GM23248 (cell line): ENCODE measurements at regions not wholly inside any gene's neighbourhood (a gene's known extent, or its start where the extent isn't known, plus 50 kb on each side); places are given as distances from the start of the nearest gene placed in this dataset.
"Not testable (repeated sequence)": the region's sequence is repeated elsewhere in the genome, so short reads cannot be mapped to it uniquely, and the experiment has no call there.

Experiments
- DNase-seq: peaks from one replicate; pipeline ENCODE4 v3.0.0-alpha.2; 2015
- H2AFZ ChIP-seq: fragments of 200-600 bp; sonication (generic); 2 replicates; pipeline ENCODE4 v1.6.1; 2016; ENCODE audit warnings: antibody characterized with exemption
- H3F3A ChIP-seq: fragments of 200-600 bp; sonication (generic); 2 replicates; pipeline ENCODE4 v1.6.1; 2016; ENCODE audit warnings: mild to moderate bottlenecking, antibody characterized with exemption, mixed run types; ENCODE audit not compliant: insufficient read depth
- H3K27ac ChIP-seq: fragments of 200-600 bp; sonication (generic); 2 replicates; pipeline ENCODE4 v1.5.1; 2016; ENCODE audit warnings: mild to moderate bottlenecking
- H3K27me3 ChIP-seq: fragments of 200-600 bp; sonication (generic); replicated peaks from 2 replicates; pipeline ENCODE4 v1.6.1; 2016; ENCODE audit warnings: mild to moderate bottlenecking; ENCODE audit not compliant: insufficient read depth
- H3K36me3 ChIP-seq: fragments of 200-600 bp; sonication (generic); 2 replicates; pipeline ENCODE4 v1.6.1; 2016; ENCODE audit warnings: low read depth, mild to moderate bottlenecking
- H3K4me1 ChIP-seq: fragments of 200-600 bp; sonication (generic); 2 replicates; pipeline ENCODE4 v1.6.1; 2016; ENCODE audit warnings: mild to moderate bottlenecking; ENCODE audit not compliant: insufficient read depth
- H3K4me2 ChIP-seq: fragments of 200-600 bp; sonication (generic); one replicate; pipeline ENCODE4 v1.6.1; 2016; ENCODE audit warnings: mild to moderate bottlenecking; ENCODE audit not compliant: unreplicated experiment
- H3K4me3 ChIP-seq: fragments of 200-600 bp; sonication (generic); 2 replicates; pipeline ENCODE4 v1.5.1; 2016; ENCODE audit warnings: mild to moderate bottlenecking
- H3K79me2 ChIP-seq: fragments of 200-600 bp; sonication (generic); 2 replicates; pipeline ENCODE4 v1.6.1; 2016; ENCODE audit warnings: mild to moderate bottlenecking; ENCODE audit not compliant: insufficient read depth
- H3K9ac ChIP-seq: fragments of 200-600 bp; sonication (generic); 2 replicates; pipeline ENCODE4 v1.6.1; 2016; ENCODE audit warnings: mild to moderate bottlenecking
- H3K9me2 ChIP-seq: fragments of 200-600 bp; sonication (generic); 2 replicates; pipeline ENCODE4 v1.6.1; 2016; ENCODE audit warnings: mixed run types, mild to moderate bottlenecking, moderate library complexity; ENCODE audit not compliant: insufficient read depth
- H3K9me3 ChIP-seq: fragments of 200-600 bp; sonication (generic); one replicate; pipeline ENCODE4 v1.6.1; 2017; ENCODE audit warnings: low read depth
- H4K20me1 ChIP-seq: fragments of 200-600 bp; sonication (generic); 2 replicates; pipeline ENCODE4 v1.6.0; 2016; ENCODE audit not compliant: insufficient read depth
- EZH2 ChIP-seq: fragments of 200-600 bp; sonication (generic); IDR thresholded peaks from 2 replicates; pipeline ENCODE4 v1.6.1; 2018; ENCODE audit warnings: antibody characterized with exemption, mild to moderate bottlenecking; ENCODE audit not compliant: insufficient read depth, poor library complexity, severe bottlenecking
- EZH2phosphoT487 ChIP-seq: fragments of 200-600 bp; sonication (generic); IDR thresholded peaks from 2 replicates; pipeline ENCODE4 v1.6.1; 2018; ENCODE audit warnings: antibody characterized with exemption, moderate library complexity, mild to moderate bottlenecking, low read depth; ENCODE audit not compliant: insufficient read depth
- WGBS, 2 experiments: methylation state at CpG; one replicate each; pipeline ENCODE4 v1.1.6; 2015 to 2017; ENCODE audit warnings: low lambda C conversion rate in 2 of 2, low coverage in 1 of 2; ENCODE audit errors: missing lambda C conversion rate in 2 of 2; 5-methylcytosine and 5-hydroxymethylcytosine counted together
- in situ Hi-C: fragments of 300-500 bp; cut with MboI; formaldehyde crosslinking; loops from 2 replicates; pipeline ENCODE4 v1.15.0; 2020

DNA sequence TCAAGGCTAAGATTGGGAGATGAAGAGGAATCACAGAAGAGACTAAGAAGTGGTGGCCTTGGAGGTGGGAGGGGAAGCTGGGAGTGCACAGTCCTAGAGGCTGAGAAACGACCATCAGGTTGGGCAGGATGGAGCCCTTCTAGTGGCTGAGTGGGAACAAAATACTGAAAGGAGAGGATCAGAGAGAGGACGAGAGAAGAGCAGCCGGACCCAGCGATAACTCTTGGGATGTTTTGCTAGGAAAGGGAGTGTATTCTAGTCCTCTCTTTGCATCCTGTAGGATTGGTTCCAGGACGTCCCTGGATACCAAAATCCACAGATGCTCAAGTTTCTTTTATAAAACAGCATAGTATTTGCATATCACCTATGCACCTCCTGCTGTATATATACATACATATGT is 143.8 kb downstream of the CRLF3 start:
- H3F3A ChIP-seq, H3K9me2 ChIP-seq, H3K4me1 ChIP-seq, H3K9me3 ChIP-seq, H3K4me2 ChIP-seq, H3K27me3 ChIP-seq, H3K27ac ChIP-seq, H2AFZ ChIP-seq, H4K20me1 ChIP-seq, in situ Hi-C loops, DNase-seq, H3K9ac ChIP-seq, H3K36me3 ChIP-seq, H3K79me2 ChIP-seq, H3K4me3 ChIP-seq: not testable (repeated sequence)
- WGBS, 2 experiments, result 59 to 72% methylated on average over 4 to 5 of the region's 5 CpGs

DNA sequence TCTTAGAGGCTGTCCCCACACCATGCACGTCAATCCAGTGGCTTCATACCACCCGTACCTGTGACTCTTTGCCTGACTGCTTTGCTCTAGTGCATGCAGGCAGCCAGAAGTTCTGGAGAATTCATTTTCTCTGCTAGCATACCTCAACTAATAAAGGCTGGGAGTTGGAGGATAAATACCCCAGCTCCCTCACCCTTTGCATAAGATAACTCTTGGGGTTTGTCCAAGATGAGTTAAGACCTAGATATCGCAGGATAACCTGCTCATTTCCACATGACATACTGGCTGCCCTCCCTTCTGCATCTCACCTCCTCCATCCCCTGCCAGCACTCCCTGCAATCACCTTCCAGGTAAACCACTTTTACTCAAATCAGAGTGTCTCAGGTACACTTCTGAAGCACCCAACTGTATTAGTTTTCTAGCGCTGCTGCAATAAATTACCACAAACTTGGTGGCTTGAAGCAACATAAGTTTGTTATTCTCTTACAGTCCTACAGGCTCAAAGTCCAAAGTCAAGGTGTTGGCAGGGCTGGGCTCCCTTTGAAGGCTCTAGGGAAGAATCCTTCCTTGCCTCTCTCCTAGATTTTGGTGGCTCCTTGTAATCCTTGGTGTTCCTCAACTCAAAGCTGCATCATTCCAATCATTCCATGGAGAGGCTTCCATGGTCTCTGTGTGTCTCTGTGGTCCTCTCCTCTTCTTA is 146.8 kb downstream of the CRLF3 start:
- TF ChIP-seq EZH2, result no peak
- TF ChIP-seq EZH2phosphoT487, result no peak
- WGBS, 2 experiments, result 54 to 56% methylated on average over 4 of the region's 4 CpGs
- H3K27ac ChIP-seq, result no peak overlapping the region

DNA sequence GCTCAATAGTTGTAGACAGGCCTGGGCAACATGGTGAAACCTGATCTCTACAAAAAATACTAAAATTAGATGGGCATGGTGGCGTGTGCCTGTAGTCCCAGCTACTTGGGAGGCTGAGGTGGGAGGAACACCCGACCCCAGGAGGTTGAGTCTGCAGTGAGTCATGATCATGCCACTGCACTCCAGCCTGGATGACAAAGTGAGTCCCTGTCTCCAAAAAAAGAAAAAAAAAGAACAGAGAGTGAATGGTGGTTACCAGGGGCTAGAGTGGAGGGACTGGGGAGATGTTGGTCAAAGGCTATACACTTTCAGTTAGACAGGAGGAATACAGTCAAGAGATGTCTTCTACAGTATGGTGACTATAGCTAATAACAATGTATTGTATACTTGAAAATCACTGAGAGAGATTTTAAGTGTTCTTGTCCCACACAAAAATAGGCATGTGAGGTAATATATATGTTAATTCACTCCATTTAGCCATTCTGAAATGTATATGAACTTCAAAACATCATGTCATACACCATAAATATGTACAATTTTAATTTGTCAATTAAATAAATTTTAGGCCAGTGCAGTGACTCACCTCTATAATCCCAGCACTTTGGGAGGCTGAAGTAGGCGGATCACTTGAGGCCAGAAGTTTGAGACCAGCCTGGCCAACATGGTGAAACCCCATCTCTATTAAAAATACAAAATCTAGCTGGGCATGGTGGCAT is 148.6 kb downstream of the CRLF3 start:
- H3K36me3 ChIP-seq, in situ Hi-C loops, H3K27ac ChIP-seq, H3K9me2 ChIP-seq, DNase-seq, H4K20me1 ChIP-seq, H3K4me1 ChIP-seq, H3K27me3 ChIP-seq, H3K4me3 ChIP-seq, H3F3A ChIP-seq, H3K9me3 ChIP-seq, H3K4me2 ChIP-seq, H3K79me2 ChIP-seq, H3K9ac ChIP-seq, H2AFZ ChIP-seq: not testable (repeated sequence)
- WGBS, 2 experiments, result 48 to 65% methylated on average over 3 of the region's 3 CpGs

More for the DNA sequence above, 146.8 kb downstream of the CRLF3 start:
- in situ Hi-C loops, result no loop called here
- Histone ChIP-seq H3K4me1 (no peaks in the 10 kb centered on the region), H3K4me2 (no peak overlapping the region), H3K9me3 (no peaks in the 10 kb centered on the region), H2AFZ (no peak overlapping the region), H3K9ac (no peak overlapping the region), H3K27me3 (no peaks in the 10 kb centered on the region), H3K9me2 (no peaks in the 10 kb centered on the region), H3K36me3 (no peaks in the 10 kb centered on the region), H3K4me3 (no peak overlapping the region), H3K79me2 (no peaks in the 10 kb centered on the region), H4K20me1 (no peaks in the 10 kb centered on the region), H3F3A (no peaks in the 10 kb centered on the region)
- no peak for DNase-seq

DNA sequence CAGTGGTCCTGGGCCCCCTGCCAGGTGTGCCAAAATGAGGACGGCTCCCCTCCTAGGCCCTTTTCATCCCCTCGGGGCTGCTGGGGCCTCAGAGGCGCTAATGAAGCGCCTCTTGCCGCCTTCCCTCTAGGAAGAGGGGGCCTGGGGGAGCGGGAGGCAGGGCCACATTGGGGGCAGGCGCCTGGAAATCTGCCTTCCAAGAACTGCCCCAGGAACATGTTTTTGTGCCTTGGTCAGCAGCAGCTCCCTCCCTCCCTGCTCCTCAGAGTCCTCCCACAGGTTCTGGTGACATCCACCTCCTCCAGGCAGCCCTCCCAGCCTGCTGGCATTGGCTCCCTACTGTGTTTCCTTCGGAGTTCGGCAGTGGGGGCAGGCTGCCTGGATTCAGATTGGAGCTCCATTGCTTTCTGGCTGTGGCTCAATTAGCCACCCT is 155.3 kb downstream of the CRLF3 start:
- H3K27ac ChIP-seq, H2AFZ ChIP-seq, H3K4me1 ChIP-seq, H3K36me3 ChIP-seq, H3K9me3 ChIP-seq, H4K20me1 ChIP-seq, H3K79me2 ChIP-seq, H3K4me3 ChIP-seq, H3K9ac ChIP-seq, H3K9me2 ChIP-seq, H3K27me3 ChIP-seq, DNase-seq, in situ Hi-C loops, H3K4me2 ChIP-seq, H3F3A ChIP-seq: not testable (repeated sequence)
- WGBS, 2 experiments, result 39 to 52% methylated on average over 5 to 9 of the region's 9 CpGs

DNA sequence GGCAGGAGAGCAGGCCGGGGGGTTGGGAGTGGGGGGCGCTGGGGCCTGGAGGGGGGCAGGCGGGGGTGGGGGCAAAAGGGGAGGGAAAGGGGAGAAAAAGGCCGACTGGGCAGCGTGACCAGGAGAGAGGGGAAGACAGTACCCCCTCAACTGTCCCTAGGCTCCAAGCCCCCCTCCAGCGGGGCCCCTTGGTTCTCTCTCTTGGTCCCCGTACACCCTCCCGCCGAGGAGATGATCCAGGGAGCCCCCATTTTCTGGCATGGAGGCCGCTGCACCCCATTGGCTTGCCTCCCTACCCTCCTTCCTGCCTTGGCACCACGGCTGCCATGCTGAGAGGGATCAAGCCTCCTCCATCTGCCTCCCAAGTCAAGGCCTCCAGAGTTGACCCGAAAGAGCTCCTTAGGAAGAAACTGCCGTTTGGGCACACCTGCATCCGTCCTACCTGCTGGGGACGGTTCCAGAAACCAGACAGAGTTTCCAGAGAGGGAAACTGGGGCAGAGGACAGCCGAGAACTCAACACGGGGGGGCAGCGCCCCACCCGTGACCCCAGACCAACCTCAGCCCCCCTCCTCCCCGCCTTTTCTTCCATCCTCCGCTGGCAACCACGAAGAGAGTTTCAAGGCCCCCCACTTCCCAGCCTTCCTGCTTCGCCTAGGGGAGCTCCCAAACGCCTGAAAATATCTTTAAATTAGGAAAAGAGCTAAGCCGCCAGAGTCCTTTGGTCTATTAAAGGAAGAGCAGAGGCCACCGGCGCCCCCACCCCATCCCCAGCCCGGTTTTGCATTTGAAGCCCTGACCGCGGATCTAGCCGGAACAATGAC is 155.9 kb downstream of the CRLF3 start:
- H3K9ac ChIP-seq, DNase-seq, H2AFZ ChIP-seq, H3K36me3 ChIP-seq, H3K4me1 ChIP-seq, H3K27ac ChIP-seq, H3K9me2 ChIP-seq, H3K79me2 ChIP-seq, H4K20me1 ChIP-seq, H3K9me3 ChIP-seq, H3K4me3 ChIP-seq, H3K4me2 ChIP-seq, H3F3A ChIP-seq, in situ Hi-C loops, H3K27me3 ChIP-seq: not testable (repeated sequence)
- WGBS, 2 experiments, result 39% methylated on average over 9 of the region's 31 CpGs; no CpG with 5 or more reads in 1 of the 2 experiments

DNA sequence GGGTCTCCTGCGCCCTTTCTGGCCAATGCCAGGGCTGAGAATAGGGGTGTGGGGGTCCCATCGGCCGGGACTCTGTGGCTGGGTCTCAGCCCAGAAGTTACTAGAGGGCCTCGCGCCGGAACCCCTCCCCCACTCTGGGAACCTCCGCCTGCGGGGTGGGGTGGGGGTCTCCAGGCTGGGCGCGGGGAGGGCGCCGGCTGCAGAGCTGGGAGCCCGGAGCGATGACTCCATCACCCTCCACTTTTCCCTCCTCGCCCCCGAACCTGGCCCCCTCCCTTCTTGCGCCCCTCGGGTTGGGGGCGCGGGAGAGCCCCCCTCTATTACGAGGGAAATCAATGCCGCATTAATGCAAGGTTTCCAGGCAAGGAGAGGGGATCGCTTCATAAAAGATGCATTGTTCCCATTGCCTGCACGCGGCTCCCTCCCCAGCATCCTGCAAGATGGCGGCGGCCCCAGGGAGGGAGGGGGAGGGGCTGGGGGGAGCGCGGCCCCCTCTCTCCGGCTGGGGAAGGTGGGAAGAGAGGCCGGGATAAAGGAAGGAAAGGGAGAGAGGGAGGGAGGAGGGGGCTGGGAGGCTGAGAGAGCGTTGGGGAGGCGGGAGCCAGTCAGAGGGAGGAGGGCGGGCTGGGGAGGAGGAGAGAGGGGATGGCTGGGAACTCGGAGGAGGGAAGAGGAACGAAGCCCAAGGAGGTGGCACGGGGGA is 156.7 kb downstream of the CRLF3 start:
- Histone ChIP-seq H3K4me3 (peak overlapping the region; percentile 74), H2AFZ (peak overlapping the region; percentile 75), H3K9ac (peak overlapping the region; percentile 80), H3K4me2 (peak overlapping the region; percentile 65)
- peak; percentile 51 for DNase-seq
- H3K9me3 ChIP-seq, in situ Hi-C loops, H3K9me2 ChIP-seq, H3K27ac ChIP-seq, H3F3A ChIP-seq, H3K36me3 ChIP-seq, H4K20me1 ChIP-seq, H3K79me2 ChIP-seq, H3K27me3 ChIP-seq, H3K4me1 ChIP-seq: not testable (repeated sequence)
- 2% methylated on average over 6 to 25 of the region's 37 CpGs for WGBS, 2 experiments
